SH-SY5Y (cell line): ENCODE measurements at regions not wholly inside any gene's neighbourhood (a gene's known extent, or its start where the extent isn't known, plus 50 kb on each side); places are given as distances from the start of the nearest gene placed in this dataset.

ENCODE experiments used
- GATA2 ChIP-seq: IDR thresholded peaks from 2 replicates; pipeline ENCODE4 v1.6.1; 2011; ENCODE audit warnings: mild to moderate bottlenecking, low read depth, low read length
- GATA3 ChIP-seq: IDR thresholded peaks from 2 replicates; pipeline ENCODE4 v1.6.1; 2011; ENCODE audit warnings: low read depth, mild to moderate bottlenecking, low read length, moderate library complexity

GRCh38 chr1:213929398-213929797, 58.4 kb upstream of the PROX1 start:
- no peak for TF ChIP-seq GATA2
- TF ChIP-seq GATA3: no peak
